SKM-1 treated with dmso at 0.1 percent for 144 hours (cell line): ENCODE measurements at regions not wholly inside any gene's neighbourhood (a gene's known extent, or its start where the extent isn't known, plus 50 kb on each side); places are given as distances from the start of the nearest gene placed in this dataset.

Experiments
- DNase-seq: peaks from one replicate; lab custom pipeline; 2025; ENCODE audit not compliant: unreplicated experiment; lab: John Stamatoyannopoulos, UW

- no peak for DNase-seq
Observed at GRCh38 chr20:4521170-4521968, 164.9 kb upstream of the PRNP start.

- no peak for DNase-seq
Observed at GRCh38 chr20:4519534-4519933, 166.7 kb upstream of the PRNP start.

- DNase-seq: no peak
Observed at GRCh38 chr20:4516876-4517275, 169.4 kb upstream of the PRNP start.

GRCh38 chr20:4513720-4514119 is 172.5 kb upstream of the PRNP start:
- no peak for DNase-seq

GRCh38 chr20:4512891-4513550 is 173.2 kb upstream of the PRNP start:
- DNase-seq: no peak

- no peak for DNase-seq
Observed at GRCh38 chr20:4511776-4512175, 174.5 kb upstream of the PRNP start.

GRCh38 chr20:4509825-4510522 is 176.3 kb upstream of the PRNP start:
- no peak for DNase-seq

- DNase-seq: no peak
Observed at GRCh38 chr20:4508773-4509172, 177.5 kb upstream of the PRNP start.

GRCh38 chr20:4507288-4507719 is 179.0 kb upstream of the PRNP start:
- DNase-seq: no peak

- no peak for DNase-seq
Observed at GRCh38 chr20:4504814-4505213, 181.4 kb upstream of the PRNP start.

GRCh38 chr20:4502756-4503155 is 183.5 kb upstream of the PRNP start:
- DNase-seq: no peak

- no peak for DNase-seq
Observed at GRCh38 chr20:4493386-4493785, 192.9 kb upstream of the PRNP start.

GRCh38 chr20:4491643-4492042 is 194.6 kb upstream of the PRNP start:
- no peak for DNase-seq

- no peak for DNase-seq
Observed at GRCh38 chr20:4490606-4491280, 195.5 kb upstream of the PRNP start.

- no peak for DNase-seq
Observed at GRCh38 chr20:4490045-4490444, 196.2 kb upstream of the PRNP start.

GRCh38 chr20:4488407-4489339 is 197.6 kb upstream of the PRNP start:
- no peak for DNase-seq

- no peak for DNase-seq
Observed at GRCh38 chr20:4484379-4484997, 201.8 kb upstream of the PRNP start.

- no peak for DNase-seq
Observed at GRCh38 chr20:4483961-4484360, 202.3 kb upstream of the PRNP start.

GRCh38 chr20:4483486-4483885 is 202.8 kb upstream of the PRNP start:
- no peak for DNase-seq

GRCh38 chr20:4480104-4480503 is 206.2 kb upstream of the PRNP start:
- no peak for DNase-seq
